Ecto neural progenitor cell (in vitro differentiated cells): ENCODE measurements at regions not wholly inside any gene's neighbourhood (a gene's known extent, or its start where the extent isn't known, plus 50 kb on each side); places are given as distances from the start of the nearest gene placed in this dataset.

Experiments used
- DNase-seq: peaks from one replicate; pipeline ENCODE4 v3.0.0-alpha.2; 2018; ENCODE audit warnings: low spot score

GRCh38 chr6:101296169-101296960 lies 97.1 kb upstream of the GRIK2 start:
- no peak for DNase-seq

DNA sequence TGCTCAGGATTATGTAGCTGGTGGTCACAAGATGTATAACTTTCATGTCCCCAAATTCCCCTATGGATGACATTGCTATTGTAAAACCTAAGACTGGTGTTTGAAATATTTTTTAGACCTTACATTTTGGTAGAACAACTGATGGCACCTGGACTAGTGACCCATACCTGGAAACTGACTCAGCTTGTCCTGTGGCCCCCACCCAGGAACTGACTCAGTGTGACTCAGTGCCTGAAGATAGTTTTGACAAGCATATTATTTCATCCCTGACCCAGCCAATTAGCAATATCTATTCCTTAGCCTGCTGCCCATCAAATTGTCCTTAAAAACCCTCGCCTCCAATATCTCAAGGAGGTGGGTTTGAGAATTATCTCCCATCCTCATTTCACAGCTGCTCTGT lies 90.9 kb upstream of the GRIK2 start:
- no peak for DNase-seq

- DNase-seq = no peak
These were observed 90.0 kb upstream of the GRIK2 start for GRCh38 chr6:101303495-101303894.

DNA sequence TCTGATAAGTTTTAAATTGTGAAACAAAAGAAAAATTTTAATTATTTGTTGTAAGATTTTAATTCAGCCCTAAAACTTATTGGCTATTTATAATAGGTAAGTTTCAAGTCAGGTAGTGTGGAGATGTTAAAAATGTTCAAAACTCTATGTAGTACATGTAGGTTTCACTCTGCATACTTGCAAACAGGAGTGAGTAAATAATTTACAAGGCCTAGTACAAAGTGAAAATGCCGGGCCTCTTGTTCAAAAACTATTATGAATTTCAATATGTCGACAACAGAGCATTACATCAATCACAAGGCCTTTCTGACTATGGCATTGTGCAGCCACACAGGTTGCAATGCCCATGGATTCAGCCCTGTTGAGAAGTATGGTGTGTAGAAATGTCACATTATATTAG lies 80.9 kb upstream of the GRIK2 start:
- DNase-seq = no peak

DNA sequence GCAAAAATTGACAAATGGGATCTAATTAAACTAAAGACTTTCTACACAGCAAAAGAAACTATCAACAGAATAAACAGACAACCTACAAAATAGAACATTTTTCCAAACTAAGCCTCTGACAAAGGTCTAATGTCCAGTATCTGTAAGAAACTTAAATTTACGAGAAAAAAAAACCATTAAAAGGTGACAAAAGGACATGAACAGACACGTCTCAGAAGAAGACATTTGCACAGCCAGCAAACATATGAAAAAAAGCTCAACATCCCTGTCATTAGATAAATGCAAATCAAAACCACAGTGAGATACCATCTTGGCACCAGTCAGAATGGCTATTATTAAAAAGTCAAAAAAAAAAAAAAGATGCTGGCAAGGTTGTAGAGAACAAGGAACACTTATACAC lies 70.6 kb upstream of the GRIK2 start:
- no peak for DNase-seq

DNA sequence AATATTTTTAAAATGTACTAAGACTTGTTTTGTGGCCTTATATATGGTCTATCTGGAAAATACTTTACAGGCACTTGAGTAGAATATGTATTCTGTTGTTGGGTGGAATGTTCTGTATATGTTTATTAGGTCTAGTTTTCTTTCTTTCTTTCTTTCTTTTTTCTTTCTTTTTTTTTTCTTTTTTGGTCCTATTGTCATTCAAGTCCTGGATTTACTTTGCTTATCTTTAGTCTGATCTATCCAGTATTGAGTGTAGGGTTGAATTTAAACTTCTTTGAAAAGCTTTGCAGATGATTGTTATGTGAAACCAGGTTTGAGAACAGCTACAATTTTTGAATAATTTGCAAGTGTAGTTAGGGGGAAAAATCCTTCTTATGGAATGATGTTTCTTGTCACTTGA lies 67.1 kb upstream of the GRIK2 start:
- DNase-seq = no peak

DNA sequence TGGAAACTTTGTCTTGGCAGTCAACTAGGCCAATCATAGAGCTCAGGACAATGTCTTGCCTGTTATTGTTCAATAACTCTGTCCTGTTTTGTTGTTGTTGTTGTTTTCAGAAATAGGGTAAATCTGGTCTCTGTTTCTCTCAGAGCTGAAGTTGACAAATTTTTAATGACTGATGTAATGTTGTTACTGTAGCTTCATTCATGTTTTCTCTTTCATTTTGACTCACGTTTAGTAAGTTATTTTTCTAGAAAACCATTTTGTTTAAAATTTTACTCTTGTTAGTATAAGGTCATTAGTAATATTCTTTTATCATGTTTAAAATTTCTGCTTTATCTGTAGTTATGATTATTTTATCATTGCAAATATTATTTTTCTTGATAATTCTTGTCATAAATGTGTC lies 51.6 kb upstream of the GRIK2 start:
- no peak for DNase-seq
